ENCODE measurements at regions not wholly inside any gene's neighbourhood (a gene's known extent, or its start where the extent isn't known, plus 50 kb on each side); places are given as distances from the start of the nearest gene placed in this dataset.

DNA sequence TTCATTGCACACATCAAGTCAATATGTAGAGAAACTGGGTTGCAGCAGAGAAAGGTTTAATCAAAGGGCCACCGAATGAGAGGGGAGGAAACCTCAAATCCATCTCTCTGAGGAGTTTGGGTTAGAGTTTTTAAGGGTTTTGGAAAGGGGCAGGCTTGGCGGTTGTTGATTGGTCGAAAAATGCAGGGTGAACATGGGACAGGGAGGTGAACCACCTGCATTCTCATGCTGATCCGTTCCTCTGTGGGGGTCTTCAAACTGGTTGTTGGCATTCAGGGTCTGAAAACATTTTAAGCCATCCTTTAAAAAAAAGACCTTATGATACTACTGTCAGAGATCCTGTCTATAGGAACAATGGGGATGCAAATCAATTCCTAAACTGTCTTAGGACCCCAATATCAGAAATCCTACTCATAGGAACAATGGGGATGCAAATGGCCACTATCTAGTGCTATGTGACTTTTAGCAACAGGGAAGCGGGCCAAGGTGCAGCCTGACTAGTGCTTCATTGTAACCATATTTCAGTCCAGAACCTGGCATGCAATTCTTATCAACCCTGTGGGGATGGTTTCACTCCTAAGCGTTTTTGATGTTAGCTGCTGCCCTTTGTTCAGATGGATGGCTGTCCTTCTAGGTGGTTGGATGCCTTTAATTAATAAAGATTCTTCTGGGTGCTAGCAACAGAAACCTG is 120.1 kb upstream of the MGAT5 start:
- DNase-seq: no peak

DNA sequence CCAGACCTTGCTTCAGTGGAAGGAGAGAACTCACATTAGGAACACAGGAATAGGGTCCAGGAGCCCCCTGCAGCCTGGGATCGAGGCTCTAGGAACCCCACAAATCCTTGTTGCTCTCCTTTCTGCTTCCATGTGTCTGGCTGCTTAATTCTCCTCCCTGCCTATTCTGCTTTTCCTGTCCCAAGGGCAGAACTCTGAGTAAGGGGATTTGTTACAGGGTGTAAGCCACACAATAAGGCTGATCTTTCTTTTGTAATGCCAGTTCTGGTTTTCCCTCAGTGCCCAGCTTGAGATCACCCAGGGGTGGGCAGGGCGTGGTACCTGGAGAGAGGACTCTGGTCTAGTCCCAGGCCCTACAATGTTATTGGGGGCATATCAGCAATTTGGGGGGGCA is 119.6 kb upstream of the MGAT5 start:
- DNase-seq: no peak

DNA sequence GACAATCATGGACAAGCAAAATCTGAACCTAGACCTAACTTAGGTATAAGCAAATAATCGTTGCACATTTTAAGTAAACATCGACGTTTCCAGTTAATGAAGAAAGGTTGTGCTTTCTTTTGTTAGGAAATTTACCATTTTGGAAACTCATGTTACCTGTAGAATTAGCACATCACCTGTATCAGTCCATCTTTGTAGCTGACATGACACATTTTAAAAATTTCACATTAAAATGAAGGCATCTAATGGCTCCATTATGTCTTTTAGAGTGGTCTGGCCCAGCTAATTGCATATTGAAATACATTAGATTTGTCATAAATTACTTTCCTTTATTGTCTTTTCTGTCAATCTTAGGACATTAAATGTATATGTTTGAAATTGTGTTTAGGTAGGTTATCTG is 119.0 kb upstream of the MGAT5 start:
- DNase-seq: no peak

DNA sequence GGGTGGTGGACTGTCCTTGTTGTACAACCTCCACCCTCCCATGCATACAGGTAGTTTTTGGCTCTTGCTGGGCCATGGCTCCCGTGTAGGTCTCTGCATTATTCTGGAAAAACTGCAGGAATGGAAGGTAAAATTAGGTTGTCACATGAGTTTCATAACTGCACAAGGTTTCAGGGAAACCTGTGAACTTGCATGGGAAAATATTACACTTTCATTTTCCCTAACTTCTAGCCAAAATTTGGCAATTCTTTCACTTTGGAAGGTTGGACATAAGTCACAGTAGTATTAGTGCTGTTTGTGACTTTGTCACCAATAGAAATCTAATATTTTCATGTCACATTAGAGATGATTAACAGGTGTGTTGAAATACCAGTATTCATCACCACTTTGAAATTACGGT is 118.1 kb upstream of the MGAT5 start:
- no peak for DNase-seq

DNA sequence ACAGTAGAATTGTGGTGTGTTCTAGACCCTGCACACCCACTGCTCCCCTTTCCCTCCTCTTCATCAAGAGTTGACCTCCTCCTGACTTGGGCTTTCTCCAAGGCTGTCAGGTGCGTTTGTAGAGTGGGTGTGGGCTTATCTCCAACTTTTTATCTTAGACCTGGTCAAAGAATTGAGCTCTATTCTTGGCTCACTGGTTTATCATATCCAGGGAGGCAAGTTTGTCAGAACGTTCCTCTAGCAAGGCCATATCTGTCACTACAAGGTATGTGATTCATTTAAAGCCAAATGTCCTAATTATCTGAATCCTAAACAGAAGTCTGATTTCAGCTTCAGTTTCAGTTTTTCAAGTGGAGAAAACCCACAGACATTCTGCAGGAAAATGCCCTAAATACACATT is 117.1 kb upstream of the MGAT5 start:
- DNase-seq: no peak

DNA sequence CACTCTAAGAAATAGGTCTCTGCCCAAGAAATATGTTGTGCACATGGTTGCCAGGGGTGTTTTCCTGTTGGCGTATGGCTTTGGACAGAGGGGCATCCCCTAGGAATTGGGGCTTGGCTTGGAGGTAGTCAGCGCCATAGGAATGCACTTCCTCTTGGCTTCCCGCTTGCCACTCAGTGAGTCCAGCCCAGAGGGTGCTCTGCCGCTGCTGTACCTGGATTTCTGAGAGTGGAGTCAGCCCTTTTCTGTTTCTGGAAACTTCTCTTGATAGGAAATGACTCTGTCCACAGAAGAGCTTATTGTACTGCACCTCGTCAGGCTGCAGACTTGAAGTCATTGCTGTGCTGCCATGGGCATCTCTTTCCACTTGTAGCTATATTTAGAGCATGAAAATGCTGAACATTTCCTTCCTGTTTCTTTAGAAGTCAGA is 116.7 kb upstream of the MGAT5 start:
- peak; percentile 67 for DNase-seq

DNA sequence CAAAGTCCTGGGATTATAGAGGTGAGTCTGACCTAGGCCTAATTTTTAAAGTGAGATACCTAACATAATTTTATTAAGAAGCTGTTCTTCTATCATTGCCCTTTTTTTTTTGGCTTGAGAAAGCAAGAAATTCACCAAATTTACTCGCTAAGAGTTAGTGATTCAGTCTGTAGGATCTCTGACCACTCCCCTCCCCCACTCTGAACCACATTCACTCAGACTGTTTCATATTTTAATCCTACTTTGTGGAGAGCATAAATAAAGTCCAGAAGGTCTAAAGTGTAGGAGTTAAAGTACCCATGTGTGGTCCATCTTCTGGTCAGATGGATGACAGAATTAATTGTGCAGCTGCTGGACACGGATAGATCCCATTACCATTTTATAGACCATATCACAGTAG is 115.8 kb upstream of the MGAT5 start:
- no peak for DNase-seq

DNA sequence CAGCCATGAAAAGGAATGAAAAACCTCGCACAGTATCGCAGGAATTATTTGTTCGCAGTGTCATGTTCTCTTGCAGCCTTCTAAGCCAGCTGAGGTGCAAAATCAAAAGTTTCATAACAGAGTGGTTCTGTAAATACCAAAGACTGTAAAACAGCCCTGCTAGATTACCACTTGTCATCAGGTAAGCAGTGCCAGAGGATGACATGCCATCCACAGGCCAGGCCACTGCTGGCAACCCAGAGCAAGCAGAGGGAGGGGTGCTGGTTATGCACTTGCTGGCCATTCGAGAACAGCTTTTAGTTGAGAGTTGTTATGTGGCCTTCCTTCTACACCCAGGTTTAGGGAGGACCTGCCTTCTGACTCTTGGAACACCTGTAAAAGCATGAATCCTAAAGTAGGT is 114.3 kb upstream of the MGAT5 start:
- no peak for DNase-seq

DNA sequence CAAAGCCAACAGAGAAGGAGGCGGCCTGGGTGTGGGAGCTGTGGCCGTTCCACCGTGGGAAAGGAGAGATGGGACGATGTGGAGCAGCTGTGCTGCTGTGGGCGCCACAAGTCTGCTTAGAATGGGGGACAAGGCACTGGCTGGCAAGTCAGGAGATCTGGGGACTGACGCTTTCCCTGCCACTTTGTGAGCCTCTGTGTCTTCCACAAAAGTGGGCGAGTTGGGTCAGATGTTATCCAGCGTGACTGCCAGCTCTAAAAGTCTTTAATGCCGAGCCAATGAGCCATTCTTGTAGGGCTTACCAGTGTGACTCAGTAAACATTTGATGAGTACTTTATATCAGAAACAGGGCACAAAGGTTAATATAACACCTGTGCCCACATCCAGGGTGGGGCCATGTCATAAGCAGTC is 113.6 kb upstream of the MGAT5 start:
- DNase-seq: no peak

DNA sequence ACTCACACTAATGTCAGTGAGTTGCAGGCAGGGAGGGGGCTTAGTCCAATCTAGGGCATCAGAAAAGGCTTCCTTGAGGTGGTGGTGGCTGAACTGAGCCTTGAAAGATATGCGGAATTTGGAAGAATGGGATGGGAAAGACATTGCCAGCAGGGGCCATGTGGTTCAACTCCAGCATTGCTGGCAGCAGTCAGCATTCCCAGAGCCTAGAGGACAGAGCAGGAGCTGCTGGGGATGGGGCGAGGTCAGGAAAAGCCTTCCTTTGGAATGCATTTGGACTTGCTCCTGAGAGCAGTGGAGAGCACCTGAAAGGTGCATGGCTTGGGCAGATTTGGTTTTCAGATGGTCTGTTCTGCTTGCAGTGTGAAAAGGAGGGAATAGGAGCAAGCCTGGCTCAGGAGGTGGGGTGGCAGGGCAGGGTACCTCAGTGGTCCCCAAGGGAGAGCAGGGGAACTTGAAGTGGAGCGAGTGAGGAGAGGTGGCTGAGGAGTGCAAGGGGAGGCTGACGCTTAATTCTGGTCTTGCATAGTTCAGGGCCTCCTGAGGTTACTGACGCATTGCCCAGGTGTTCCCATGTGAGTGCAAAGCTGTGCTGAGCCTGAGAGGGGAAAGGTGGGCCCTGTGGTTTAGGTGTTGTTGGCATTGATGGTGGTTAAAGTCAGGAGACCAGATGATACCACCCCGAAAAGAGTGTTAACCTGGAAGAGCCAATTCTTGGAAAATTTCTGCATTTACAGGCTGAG is 112.1 kb upstream of the MGAT5 start:
- no peak for DNase-seq

DNA sequence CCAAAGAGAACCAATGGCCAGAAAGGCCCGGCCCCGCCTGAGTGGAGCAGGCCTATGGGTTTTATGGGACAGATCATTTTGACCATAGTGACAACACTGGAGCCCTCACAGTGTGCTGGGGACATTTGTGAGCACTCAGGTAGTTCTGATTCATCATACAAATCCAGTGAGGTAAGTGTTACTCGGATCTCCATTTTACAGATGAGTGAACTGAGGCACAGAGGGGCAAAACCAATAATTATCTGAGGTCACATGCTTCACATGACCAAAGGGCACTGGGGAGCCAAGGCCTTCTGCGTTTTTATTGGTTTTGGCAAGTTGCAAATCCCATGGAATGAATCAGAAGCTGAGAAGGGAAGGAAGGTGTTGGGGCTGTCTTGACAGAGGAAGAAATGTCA is 111.5 kb upstream of the MGAT5 start:
- no peak for DNase-seq

DNA sequence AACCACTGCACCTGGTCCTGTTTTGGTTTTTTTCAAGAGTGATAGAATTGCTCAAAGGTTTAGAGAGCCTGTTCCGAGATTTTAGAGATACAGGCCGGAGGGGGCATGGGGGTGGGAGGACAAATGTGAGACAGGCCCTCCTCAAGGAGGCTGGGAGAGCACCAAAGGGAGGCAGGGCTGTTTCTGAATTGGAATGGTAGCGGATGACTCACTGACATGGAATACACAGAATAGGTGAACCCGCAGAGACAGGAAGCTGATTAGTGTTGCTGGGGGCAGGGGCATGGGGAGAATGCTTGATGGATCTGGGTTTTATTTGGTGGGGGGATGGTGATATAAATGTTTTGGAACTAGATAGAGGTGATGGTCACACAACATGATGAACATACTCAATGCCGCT is 111.0 kb upstream of the MGAT5 start:
- DNase-seq: no peak

DNA sequence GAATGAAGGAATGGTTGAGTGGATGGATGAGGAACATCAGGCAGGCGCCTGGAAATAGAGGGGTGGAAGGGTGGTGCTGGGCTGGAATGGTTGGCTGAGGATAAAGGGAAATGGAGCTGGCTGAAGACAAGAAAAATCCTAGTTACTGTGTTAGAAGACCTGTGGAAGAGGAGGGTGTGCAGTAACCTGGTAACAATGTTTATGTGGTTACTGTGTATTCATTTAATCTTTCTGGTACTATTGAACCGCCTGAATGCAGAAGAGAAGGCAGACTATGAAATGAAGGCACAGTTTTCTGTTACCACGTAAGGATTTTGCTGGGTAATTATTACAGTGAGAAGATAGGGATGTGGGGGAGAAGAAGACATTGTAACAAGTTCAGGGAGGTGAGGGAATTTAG is 110.3 kb upstream of the MGAT5 start:
- DNase-seq: no peak

DNA sequence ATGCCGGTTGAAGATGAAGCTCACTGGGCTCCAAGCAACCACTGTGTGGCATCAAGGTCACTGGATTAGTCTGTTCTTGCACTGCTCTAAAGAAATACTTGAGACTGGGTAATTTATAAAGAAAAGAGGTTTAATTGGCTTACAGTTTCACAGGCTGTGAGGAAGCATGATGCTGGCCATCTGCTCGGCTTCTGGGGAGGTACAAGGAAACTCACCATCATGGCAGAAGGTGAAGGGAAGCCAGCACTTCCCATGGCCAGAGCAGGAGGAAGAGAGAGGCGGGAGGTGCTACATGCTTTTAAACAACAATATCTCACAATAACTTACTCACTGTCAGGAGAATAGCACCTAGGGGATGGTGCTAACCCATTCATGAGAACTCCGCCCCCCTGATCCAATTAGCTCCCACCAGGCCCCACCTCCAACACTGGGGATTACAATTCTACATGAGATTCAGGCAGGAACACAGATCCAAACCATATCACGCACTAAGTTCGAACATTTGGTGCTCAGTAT is 109.7 kb upstream of the MGAT5 start:
- no peak for DNase-seq

DNA sequence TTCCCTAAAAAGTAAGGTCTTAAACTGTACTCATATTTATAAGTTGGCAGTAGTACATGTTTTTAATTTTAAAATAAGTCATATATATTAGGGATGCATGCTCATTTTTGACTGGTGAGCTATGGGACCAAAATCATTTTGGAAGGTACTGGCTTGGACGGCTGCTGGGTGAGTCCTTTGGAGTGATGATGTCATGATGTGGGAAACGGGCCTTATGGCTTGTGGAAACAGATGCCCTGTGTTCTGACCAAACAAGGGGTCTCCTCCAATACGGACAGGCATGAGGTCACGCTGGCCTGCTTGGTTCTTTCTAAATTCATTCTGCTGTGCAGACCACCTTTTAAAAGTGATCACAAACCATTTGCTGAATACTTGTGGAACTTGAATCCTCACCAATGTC is 109.2 kb upstream of the MGAT5 start:
- DNase-seq: no peak

DNA sequence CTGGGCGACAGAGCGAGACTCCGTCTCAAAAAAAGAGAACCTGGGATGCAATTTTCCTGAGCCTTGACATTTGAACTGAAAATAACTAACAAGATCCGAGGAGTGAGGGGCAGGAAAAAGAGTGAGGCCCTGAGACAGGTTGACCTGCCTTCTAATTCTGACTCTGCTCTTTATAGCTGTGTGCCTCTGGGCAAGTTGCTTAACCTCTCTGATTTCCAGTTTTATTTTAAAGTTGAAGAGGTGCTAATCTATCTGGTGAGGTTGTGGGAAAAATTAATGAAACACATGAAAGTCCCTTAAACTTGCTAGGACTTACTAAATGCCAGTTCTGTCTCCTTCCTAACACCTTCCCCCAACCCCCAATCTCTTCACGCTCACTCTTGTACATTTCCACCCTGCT is 108.4 kb upstream of the MGAT5 start:
- DNase-seq: no peak

DNA sequence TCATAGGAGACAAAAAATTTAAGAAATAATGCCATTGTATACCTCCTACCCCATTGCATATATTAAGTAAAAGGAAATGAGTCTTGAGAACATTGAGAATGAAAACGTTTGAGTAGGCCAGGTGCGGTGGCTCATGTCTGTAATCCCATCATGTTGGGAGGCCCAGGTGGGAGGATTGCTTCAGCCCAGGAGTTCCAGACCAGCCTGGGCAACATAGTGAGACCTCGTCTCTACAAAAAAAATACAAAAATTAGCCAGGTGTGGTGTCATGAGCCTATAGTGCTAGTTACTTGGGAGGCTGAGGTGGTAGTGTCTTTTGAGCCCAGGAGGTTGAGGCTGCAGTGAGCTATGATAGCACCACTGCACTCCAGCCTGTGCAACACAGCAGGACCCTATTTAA is 107.7 kb upstream of the MGAT5 start:
- no peak for DNase-seq

DNA sequence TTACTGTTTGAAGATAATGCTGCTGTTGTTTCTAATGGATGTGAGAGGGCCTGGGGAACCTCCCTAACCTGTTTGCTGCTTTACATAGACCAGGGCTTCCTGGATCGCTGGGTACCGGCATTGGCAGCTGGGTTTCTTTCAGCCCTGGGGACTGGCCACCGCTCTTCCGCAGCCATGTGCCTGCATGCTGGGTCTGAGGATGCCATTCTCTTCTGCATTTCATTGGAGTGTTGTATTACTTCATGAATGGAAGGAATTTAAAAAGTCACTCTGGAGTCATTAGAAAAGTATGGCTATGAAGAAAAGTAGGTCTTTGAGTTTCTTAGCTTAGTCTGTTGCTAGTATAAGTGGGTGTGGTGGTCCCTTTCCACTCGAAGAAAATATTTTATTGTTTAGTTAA is 107.3 kb upstream of the MGAT5 start:
- no peak for DNase-seq

DNA sequence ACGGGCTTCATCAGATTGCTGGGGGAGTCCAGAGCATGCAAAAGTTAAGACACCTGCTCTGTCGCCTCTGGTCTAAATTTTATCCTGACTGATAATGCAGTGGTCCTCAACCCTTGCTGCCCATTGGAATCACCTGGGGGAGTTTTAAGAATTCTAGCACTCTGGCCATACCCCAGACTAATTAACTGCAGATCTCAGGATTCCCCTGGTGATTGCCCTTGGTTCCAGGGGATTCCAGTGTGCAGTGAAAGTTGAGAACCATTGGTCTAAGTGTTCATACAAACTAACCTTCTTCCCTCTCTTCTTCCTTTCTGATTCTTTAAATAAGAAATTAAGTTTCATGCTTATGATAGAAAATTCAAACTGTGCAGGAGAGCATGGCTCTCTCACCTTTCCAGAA is 105.7 kb upstream of the MGAT5 start:
- no peak for DNase-seq

DNA sequence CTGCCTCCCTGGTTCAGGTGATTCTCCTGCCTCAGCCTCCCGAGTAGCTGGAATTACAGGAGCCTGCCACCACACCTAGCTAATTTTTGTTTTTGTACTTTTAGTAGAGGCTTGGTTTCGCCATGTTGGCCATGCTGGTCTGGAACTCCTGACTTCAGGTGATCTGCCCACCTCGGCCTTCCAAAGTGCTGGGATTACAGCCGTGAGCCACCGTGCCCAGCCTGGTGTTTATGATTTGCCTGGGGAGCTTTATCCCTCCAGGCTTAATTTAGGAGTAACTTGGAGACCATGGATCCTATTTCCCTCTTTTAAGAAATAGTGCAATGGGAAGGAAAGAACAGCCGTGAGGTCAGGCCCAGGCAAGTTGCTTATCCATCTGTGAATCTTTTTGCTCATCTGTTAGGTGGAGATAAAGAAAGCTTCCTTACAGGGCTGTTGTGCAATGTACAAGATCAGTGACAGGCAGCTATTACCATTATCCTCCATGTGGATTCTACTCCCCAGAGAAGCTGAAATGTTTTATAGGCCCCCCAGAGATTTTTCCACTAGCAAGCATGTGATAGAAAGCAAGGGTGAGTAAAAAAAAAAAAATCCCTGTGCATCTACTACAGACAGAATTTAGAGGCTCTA is 104.9 kb upstream of the MGAT5 start:
- peak; percentile 80 for DNase-seq

DNA sequence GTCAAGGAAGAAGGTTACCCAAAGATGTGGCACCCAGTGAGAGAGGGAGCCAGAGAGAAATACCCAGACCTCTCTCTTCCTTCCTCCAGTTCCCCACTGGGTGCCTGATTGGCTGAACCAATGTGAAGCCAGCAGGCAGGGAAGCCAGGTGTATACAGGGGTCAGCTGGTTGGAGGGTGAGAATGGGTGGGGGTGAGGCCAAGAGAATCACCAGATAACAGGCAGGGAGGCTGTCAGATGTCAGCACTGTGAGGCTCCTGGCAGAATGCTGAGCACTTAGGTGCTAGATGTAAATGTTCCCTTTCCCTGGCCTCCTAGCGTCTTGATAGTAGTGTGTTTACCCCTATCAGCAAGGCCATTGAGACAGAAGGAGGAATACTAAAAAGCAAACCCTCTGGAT is 104.0 kb upstream of the MGAT5 start:
- DNase-seq: no peak

DNA sequence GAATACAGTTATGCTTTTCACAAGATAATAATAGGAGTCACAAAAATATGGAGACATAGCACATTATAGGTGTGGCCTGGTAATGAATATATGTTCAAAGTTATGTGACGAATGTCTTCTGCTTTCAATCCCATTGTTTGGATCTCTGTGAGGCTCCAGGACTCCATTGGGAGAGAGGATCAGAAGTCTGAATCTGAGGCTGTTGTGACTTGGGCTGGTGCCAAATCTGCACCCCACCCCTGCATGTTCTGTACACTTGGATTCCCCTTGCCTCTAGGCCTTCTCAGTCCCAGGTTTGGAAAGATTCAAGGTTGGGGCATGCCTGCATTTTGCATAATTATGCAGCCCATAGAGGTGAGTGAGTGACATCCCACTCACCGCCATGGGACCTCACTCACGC is 103.1 kb upstream of the MGAT5 start:
- no peak for DNase-seq

DNA sequence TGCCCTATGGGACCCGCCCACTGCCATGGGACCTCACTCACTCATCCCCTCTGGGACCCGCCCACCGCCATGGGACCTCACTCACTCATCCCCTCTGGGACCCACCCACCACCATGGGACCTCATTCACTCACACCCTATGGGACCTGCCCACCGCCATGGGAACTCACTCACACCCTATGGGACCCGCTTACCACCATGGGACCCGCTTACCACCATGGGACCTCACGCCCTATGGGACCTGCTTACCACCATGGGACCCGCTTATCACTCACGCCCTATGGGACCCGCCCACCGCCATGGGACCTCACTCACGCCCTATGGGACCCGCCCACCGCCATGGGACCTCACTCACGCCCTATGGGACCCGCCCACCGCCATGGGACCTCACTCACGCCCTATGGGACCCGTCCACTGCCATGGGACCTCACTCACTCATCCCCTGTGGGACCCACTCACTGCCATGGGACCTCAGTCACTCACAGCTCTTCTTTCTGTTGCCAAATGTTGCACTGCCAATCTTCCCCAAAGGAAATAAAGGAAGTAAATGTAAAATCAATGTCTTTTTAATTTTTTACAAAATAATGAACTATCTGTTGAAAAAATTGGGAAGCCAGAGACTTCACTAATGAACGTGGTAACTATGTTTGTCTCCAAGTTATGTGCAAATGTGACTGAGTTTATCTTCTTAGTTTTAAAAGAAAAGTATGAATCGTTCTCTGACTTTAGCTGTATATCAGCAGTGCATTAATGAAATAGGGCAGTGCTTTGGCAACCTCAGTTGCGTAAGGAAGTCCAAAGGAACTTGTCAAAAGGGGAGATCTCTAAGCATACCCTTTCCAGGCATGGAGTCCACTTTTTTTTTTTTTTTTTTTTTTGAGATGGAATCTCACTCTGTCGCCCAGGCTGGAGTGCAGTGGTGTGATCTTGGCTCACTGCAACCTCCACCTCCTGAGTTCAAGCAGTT is 101.5 kb upstream of the MGAT5 start:
- no peak for DNase-seq
